Natural killer cell (primary cell): ENCODE measurements at regions not wholly inside any gene's neighbourhood (a gene's known extent, or its start where the extent isn't known, plus 50 kb on each side); places are given as distances from the start of the nearest gene placed in this dataset.

Experiments
- ATAC-seq, 3 donors: fragments of 150-1000 bp in 2 of 3; fragments of 200-7000 bp in 1 of 3; cut with Tn5 transposase; 1 replicate in 1 of 3; 2 replicates in 2 of 3; pipeline ENCODE4 v1.10.0; 2021; ENCODE audit warnings: mild to moderate bottlenecking in 2 of 3, moderate library complexity in 2 of 3
- DNase-seq, 2 donors: peaks; one replicate each; pipeline versions ENCODE4 v3.0.0 to v3.0.0-alpha.2; 2013 to 2021; ENCODE audit warnings: mixed read lengths in 1 of 2
- H3K27ac ChIP-seq: one replicate; pipeline ENCODE4 v1.5.1; 2013; ENCODE audit warnings: mild to moderate bottlenecking, low read length
- H3K27me3 ChIP-seq: one replicate; pipeline ENCODE4 v1.6.1; 2013; ENCODE audit warnings: low read length; ENCODE audit not compliant: control insufficient read depth, insufficient read depth
- H3K36me3 ChIP-seq: one replicate; pipeline ENCODE4 v1.6.1; 2013; ENCODE audit warnings: low read length; ENCODE audit not compliant: control insufficient read depth, insufficient read depth
- H3K4me1 ChIP-seq: one replicate; pipeline ENCODE4 v1.6.1; 2013; ENCODE audit warnings: low read length; ENCODE audit not compliant: control insufficient read depth, insufficient read depth
- H3K4me3 ChIP-seq: one replicate; pipeline ENCODE4 v1.5.1; 2013; ENCODE audit warnings: low read length
- H3K9me3 ChIP-seq: one replicate; pipeline ENCODE4 v1.6.1; 2013; ENCODE audit warnings: low read length; ENCODE audit not compliant: control insufficient read depth, insufficient read depth
- H3K27ac Mint-ChIP-seq, 2 donors: one replicate each; pipeline ENCODE4 v1.8.0; 2022; ENCODE audit warnings: mild to moderate bottlenecking in 2 of 2, mixed read lengths in 2 of 2, moderate library complexity in 1 of 2
- H3K27me3 Mint-ChIP-seq, 2 donors: one replicate each; pipeline ENCODE4 v1.8.0; 2022; ENCODE audit warnings: low read depth in 2 of 2, mixed read lengths in 2 of 2
- H3K36me3 Mint-ChIP-seq: one replicate; pipeline ENCODE4 v1.8.0; 2022; ENCODE audit warnings: mixed read lengths
- H3K4me1 Mint-ChIP-seq, 2 donors: one replicate each; pipeline ENCODE4 v1.8.0; 2022; ENCODE audit warnings: mixed read lengths in 2 of 2
- H3K4me3 Mint-ChIP-seq: one replicate; pipeline ENCODE4 v1.8.0; 2022; ENCODE audit warnings: mild to moderate bottlenecking, moderate library complexity, mixed read lengths
- H3K9me3 Mint-ChIP-seq, 2 donors: one replicate each; pipeline ENCODE4 v1.8.0; 2022; ENCODE audit warnings: mixed read lengths in 2 of 2
- CTCF ChIP-seq: fragments of 200-600 bp; IDR thresholded peaks from one replicate; pipeline ENCODE4 v1.8.0; 2022; ENCODE audit warnings: antibody characterized with exemption
- WGBS: methylation state at CpG from one replicate; pipeline ENCODE4 v1.1.7; 2013; ENCODE audit warnings: missing lambda C conversion rate; ENCODE audit not compliant: insufficient coverage; 5-methylcytosine and 5-hydroxymethylcytosine counted together
- intact Hi-C: fragments of 100-400 bp; cut with micrococcal nuclease; formaldehyde crosslinking; loops from one replicate; pipeline ENCODE4 v1.14.2; 2022

- H3K27me3 ChIP-seq = no peaks in the 10 kb centered on the region
- DNase-seq (no peak), ATAC-seq (no peak)
- TF ChIP-seq CTCF = no peak
- Mint-ChIP-seq H3K4me3 (no peak overlapping the region), H3K4me1 (no peaks in the 10 kb centered on the region), H3K36me3 (no peaks in the 10 kb centered on the region), H3K27ac (no peak overlapping the region), H3K9me3 (peaks cover 7 to 19% of the 10 kb centered on the region in 2 donors), H3K27me3 (no peaks in the 10 kb centered on the region)
- 76% methylated on average over 2 of the region's 2 CpGs for WGBS
- H3K9me3 ChIP-seq = peaks cover 2% of the 10 kb centered on the region
- no peaks in the 10 kb centered on the region for H3K4me1 ChIP-seq
- H3K36me3 ChIP-seq = no peaks in the 10 kb centered on the region
- no peak overlapping the region for H3K4me3 ChIP-seq
- no peak overlapping the region for H3K27ac ChIP-seq
- intact Hi-C loops = no loop called here
These were observed 439.6 kb downstream of the CDH8 start for GRCh38 chr16:61596655-61597054.

GRCh38 chr16:61595605-61596004 lies 440.6 kb downstream of the CDH8 start:
- H3K27ac ChIP-seq = no peak overlapping the region
- Mint-ChIP-seq H3K9me3 (peaks cover 4 to 17% of the 10 kb centered on the region in 2 donors), H3K4me1 (no peaks in the 10 kb centered on the region), H3K27ac (no peak overlapping the region), H3K36me3 (no peaks in the 10 kb centered on the region), H3K4me3 (no peak overlapping the region), H3K27me3 (no peaks in the 10 kb centered on the region)
- DNase-seq = no peak
- WGBS = 78% methylated on average over 3 of the region's 3 CpGs
- TF ChIP-seq CTCF = no peak
- no peaks in the 10 kb centered on the region for H3K36me3 ChIP-seq
- H3K4me1 ChIP-seq = no peaks in the 10 kb centered on the region
- no peak for ATAC-seq
- intact Hi-C loops = loop anchor here (2.0 kb wide), 1 partner anchor 21 kb away; no protein-coding TSS in a partner anchor
- H3K27me3 ChIP-seq = no peaks in the 10 kb centered on the region
- H3K9me3 ChIP-seq = peaks cover 5% of the 10 kb centered on the region
- H3K4me3 ChIP-seq = no peak overlapping the region

- intact Hi-C loops = no loop called here
- peaks cover 8% of the 10 kb centered on the region for H3K36me3 Mint-ChIP-seq
- H3K9me3 Mint-ChIP-seq = peaks cover 13 to 28% of the 10 kb centered on the region in 2 donors
- DNase-seq (no peak), ATAC-seq (no peak)
- no peaks in the 10 kb centered on the region for H3K4me1 Mint-ChIP-seq
- H3K36me3 ChIP-seq = no peaks in the 10 kb centered on the region
- H3K27me3 ChIP-seq = no peaks in the 10 kb centered on the region
- WGBS = 100% methylated on average over 1 of the region's 1 CpG
- H3K27me3 Mint-ChIP-seq = no peaks in the 10 kb centered on the region
- H3K27ac Mint-ChIP-seq = no peak overlapping the region
- no peak overlapping the region for H3K4me3 ChIP-seq
- H3K9me3 ChIP-seq = peaks cover 5% of the 10 kb centered on the region
- H3K27ac ChIP-seq = no peak overlapping the region
- no peaks in the 10 kb centered on the region for H3K4me1 ChIP-seq
- no peak overlapping the region for H3K4me3 Mint-ChIP-seq
- no peak for TF ChIP-seq CTCF
These were observed 445.7 kb downstream of the CDH8 start for GRCh38 chr16:61590577-61590976.

GRCh38 chr16:61587526-61587925 lies 448.7 kb downstream of the CDH8 start:
- H3K4me3 Mint-ChIP-seq = no peak overlapping the region
- TF ChIP-seq CTCF = no peak
- Histone ChIP-seq H3K4me3 (no peak overlapping the region), H3K27me3 (no peaks in the 10 kb centered on the region), H3K4me1 (no peaks in the 10 kb centered on the region), H3K9me3 (peaks cover 4% of the 10 kb centered on the region), H3K36me3 (no peaks in the 10 kb centered on the region), H3K27ac (no peak overlapping the region)
- WGBS = no CpG with 5 or more reads among the region's 2 CpGs
- H3K9me3 Mint-ChIP-seq = peaks cover 16 to 24% of the 10 kb centered on the region in 2 donors
- DNase-seq = no peak
- no peaks in the 10 kb centered on the region for H3K4me1 Mint-ChIP-seq
- H3K36me3 Mint-ChIP-seq = peaks cover 8% of the 10 kb centered on the region
- H3K27ac Mint-ChIP-seq = no peak overlapping the region
- no peaks in the 10 kb centered on the region for H3K27me3 Mint-ChIP-seq
- no peak for ATAC-seq
- intact Hi-C loops = no loop called here
